GM13977 (cell line): ENCODE measurements at regions not wholly inside any gene's neighbourhood (a gene's known extent, or its start where the extent isn't known, plus 50 kb on each side); places are given as distances from the start of the nearest gene placed in this dataset.

ENCODE experiments used
- DNase-seq: peaks from one replicate; pipeline ENCODE4 v3.0.0; 2012; ENCODE audit warnings: low spot score
- CTCF ChIP-seq: IDR thresholded peaks from 2 replicates; pipeline ENCODE4 v1.5.1; 2012; ENCODE audit warnings: mild to moderate bottlenecking, control low read depth; ENCODE audit not compliant: insufficient read depth; ENCODE audit errors: extremely low read depth, missing control alignments
- in situ Hi-C: fragments of 300-500 bp; cut with MboI; formaldehyde crosslinking; loops from one replicate; pipeline ENCODE4 v1.12.0; 2022; ENCODE audit warnings: low sequenced_read_pairs, low pct_unique_long_range_greater_than_20kb, mixed read lengths, inconsistent platforms; ENCODE audit not compliant: unreplicated experiment

DNA sequence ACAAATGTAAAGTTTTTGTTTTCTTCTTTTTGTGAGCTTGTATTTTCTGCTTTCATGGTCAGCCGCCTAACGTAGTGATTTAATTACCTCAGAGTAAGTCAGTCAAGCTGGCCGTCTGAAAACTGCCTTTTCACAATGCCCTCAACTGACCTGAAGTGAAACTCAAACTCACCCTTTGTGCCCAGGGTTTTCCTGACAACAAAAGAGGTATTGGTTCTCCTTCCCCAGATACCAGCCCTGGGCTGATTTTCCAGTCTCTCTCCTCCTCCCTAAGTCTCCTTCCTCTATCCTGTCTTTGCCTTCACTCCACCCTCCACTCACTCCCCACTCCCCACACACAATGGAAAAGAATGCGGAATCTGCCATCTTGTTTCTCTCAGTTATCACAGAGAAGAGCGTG lies 184.5 kb upstream of the HEY2 start:
- in situ Hi-C loops = no loop called here

DNA sequence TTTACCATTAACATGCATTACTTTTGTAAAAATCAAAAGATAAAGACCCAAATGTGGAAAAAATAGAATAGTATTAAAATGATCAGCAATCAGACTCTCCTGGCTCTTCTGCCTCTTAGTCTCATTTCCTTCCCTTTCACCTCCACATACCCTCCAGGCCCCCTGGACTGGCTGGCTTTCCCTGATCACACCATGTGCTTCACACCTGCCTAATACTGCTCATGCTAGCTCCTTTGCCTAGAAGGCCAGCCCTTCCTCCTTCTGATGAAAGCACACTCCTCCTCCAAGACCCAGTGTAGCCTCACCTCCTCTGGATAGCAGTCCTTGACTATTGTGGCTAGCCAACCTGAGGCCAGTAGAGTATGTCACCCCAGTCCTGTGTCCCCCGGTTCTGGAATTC lies 182.0 kb upstream of the HEY2 start:
- in situ Hi-C loops = no loop called here
- no peak for DNase-seq
- no peak for TF ChIP-seq CTCF

More for the DNA sequence above, 184.5 kb upstream of the HEY2 start:
- no peak for TF ChIP-seq CTCF
- no peak for DNase-seq

- no peak for TF ChIP-seq CTCF
- DNase-seq = no peak
- in situ Hi-C loops = no loop called here
Measured at GRCh38 chr6:125568609-125569008, 180.8 kb upstream of the HEY2 start.

DNA sequence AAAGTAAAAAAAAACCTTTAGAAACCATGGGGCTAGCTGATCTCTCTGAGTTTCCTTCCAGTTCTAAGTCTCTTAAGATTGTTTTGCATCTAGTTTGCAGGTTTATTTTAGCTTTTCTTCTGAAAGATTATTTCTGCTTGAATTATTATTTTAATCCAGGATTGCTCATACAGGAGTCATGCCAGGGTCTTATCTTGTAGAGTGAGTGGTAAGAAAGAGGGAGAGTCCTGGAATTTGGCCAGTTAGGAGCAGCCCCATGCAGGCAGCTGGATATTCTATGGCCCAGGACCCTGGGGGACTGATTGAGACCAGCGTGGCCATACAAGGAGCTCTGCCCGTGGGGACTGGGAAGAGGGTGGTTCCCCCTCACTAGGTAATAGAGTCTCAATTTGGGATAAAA lies 178.9 kb upstream of the HEY2 start:
- no peak for DNase-seq
- in situ Hi-C loops = no loop called here
- TF ChIP-seq CTCF = no peak

GRCh38 chr6:125571207-125571755 lies 178.2 kb upstream of the HEY2 start:
- in situ Hi-C loops = no loop called here
- no peak for TF ChIP-seq CTCF
- no peak for DNase-seq

GRCh38 chr6:125574604-125575003 lies 174.8 kb upstream of the HEY2 start:
- in situ Hi-C loops = no loop called here

More at GRCh38 chr6:125574604-125575003, 174.8 kb upstream of the HEY2 start:
- no peak for TF ChIP-seq CTCF
- no peak for DNase-seq
